Naive thymus-derived CD8-positive, alpha-beta T cell (primary cell): ENCODE measurements at regions not wholly inside any gene's neighbourhood (a gene's known extent, or its start where the extent isn't known, plus 50 kb on each side); places are given as distances from the start of the nearest gene placed in this dataset.

Experiments
- ATAC-seq, 2 donors: fragments of 150-1000 bp; cut with Tn5 transposase in 1 of 2; sonication (Bioruptor Pico), chemical (Tn5 transposase) in 1 of 2; 1 replicate in 1 of 2; 2 replicates in 1 of 2; pipeline ENCODE4 v1.10.0; 2021; ENCODE audit warnings: mild to moderate bottlenecking in 2 of 2, moderate library complexity in 2 of 2
- POLR2A ChIA-PET: fragments of 350-600 bp; sonication (Branson Sonifier 250); formaldehyde crosslinking; loops from one replicate; lab custom pipeline; 2021; ENCODE audit warnings: antibody characterized with exemption; lab: Charles Lee
- DNase-seq, 10 donors: peaks; one replicate each; pipeline versions ENCODE4 v3.0.0 to v3.0.0-alpha.2; 2020 to 2022
- H3K27ac Mint-ChIP-seq, 10 donors: one replicate each; pipeline ENCODE4 v1.8.0; 2020 to 2022; ENCODE audit warnings: mild to moderate bottlenecking in 10 of 10, mixed read lengths in 10 of 10, moderate library complexity in 4 of 10, inconsistent platforms in 1 of 10
- H3K27me3 Mint-ChIP-seq, 5 donors: one replicate each; pipeline ENCODE4 v1.8.0; 2021 to 2022; ENCODE audit warnings: mixed read lengths in 5 of 5
- H3K36me3 Mint-ChIP-seq, 3 donors: one replicate each; pipeline ENCODE4 v1.8.0; 2020 to 2022; ENCODE audit warnings: mixed read lengths in 3 of 3, mild to moderate bottlenecking in 2 of 3, inconsistent platforms in 1 of 3
- H3K4me1 Mint-ChIP-seq, 4 donors: one replicate each; pipeline ENCODE4 v1.8.0; 2021 to 2022; ENCODE audit warnings: mixed read lengths in 4 of 4
- H3K4me3 Mint-ChIP-seq, 10 donors: one replicate each; pipeline ENCODE4 v1.8.0; 2020 to 2022; ENCODE audit warnings: mild to moderate bottlenecking in 10 of 10, mixed read lengths in 10 of 10, moderate library complexity in 6 of 10, inconsistent platforms in 1 of 10
- H3K9me3 Mint-ChIP-seq, 9 donors: one replicate each; pipeline ENCODE4 v1.8.0; 2020 to 2022; ENCODE audit warnings: mixed read lengths in 9 of 9, mild to moderate bottlenecking in 3 of 9, inconsistent platforms in 1 of 9, moderate library complexity in 1 of 9

DNA sequence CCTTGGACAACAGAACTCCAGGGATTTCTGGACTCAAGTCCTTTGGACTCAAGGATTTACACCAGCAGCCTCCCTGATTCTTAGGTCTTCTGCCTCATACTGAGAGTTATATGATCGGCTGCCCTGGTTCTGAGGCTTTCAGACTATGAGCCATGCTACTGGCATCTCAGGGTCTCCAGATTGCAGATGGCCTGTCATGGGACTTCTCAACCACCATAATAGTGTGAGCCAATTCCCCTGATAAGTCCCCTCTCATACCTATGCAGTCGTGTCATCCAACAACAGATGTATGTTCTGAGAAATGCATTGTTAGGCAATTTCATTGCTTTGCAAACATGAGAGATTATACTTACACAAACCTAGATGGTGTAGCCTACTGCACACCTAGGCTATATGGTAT, 61.4 kb upstream of the MSTN start:
- Mint-ChIP-seq H3K4me1 (peaks cover 0 to 18% (median 9%) of the 10 kb centered on the region in 4 donors), H3K4me3 (no peak overlapping the region), H3K27me3 (no peaks in the 10 kb centered on the region), H3K36me3 (peaks cover 0 to 2% (median 0%) of the 10 kb centered on the region in 3 donors), H3K9me3 (no peaks in the 10 kb centered on the region), H3K27ac (no peak overlapping the region)
- POLR2A ChIA-PET, result no interaction called here
- no peak for ATAC-seq
- DNase-seq, result no peak

DNA sequence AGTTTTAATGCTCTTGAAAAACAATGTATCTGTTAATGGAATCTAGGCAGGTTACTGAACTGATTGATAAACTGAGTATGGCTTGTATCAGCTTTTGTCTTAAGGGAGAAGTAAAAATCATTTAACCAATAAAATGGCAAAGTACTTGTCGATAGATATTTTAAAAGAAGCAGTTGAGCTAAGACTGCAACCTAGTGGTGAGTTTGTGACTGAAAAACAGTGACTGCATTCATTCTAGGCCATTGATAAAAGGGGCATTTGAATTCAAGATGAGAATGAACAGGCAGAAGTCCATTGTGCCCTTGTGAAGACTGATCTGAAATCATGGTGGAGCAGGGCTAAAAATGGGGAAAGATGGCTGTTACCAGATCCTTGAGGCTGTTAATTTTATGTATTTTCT, 59.4 kb upstream of the MSTN start:
- no peak for ATAC-seq
- Mint-ChIP-seq H3K36me3 (peaks cover 0 to 2% (median 0%) of the 10 kb centered on the region in 3 donors), H3K9me3 (peaks cover 0 to 2% (median 0%) of the 10 kb centered on the region in 9 donors), H3K4me1 (peaks cover 0 to 18% (median 9%) of the 10 kb centered on the region in 4 donors), H3K27me3 (no peaks in the 10 kb centered on the region), H3K27ac (peak overlapping the region in 1 of 10 donors; percentile 3), H3K4me3 (no peak overlapping the region)
- POLR2A ChIA-PET, result no interaction called here
- DNase-seq, result no peak

DNA sequence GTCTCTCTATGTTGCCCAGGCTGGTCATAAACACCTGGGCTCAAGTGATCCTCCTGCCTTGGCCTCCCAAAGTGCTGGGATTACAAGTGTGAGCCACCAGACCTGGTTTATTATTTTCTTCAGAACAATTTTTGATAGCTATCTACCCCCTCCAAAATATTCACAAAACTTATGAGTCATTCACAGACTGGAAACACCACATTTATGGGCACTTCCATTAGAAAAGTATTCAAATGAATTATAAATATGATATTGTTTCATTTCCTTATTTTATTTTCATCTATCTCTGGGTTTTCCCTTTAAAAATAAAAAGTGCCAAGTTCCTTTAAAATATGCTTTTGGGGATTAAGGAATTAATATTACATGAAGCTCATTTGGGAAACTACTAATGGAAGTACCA, 58.8 kb upstream of the MSTN start:
- no peaks in the 10 kb centered on the region for H3K27me3 Mint-ChIP-seq
- POLR2A ChIA-PET, result no interaction called here
- peaks cover 0 to 2% (median 0%) of the 10 kb centered on the region in 9 donors for H3K9me3 Mint-ChIP-seq
- H3K4me1 Mint-ChIP-seq, result peaks cover 0 to 18% (median 9%) of the 10 kb centered on the region in 4 donors
- ATAC-seq (no peak), DNase-seq (no peak)
- H3K4me3 Mint-ChIP-seq, result no peak overlapping the region
- peaks cover 0 to 8% (median 0%) of the 10 kb centered on the region in 3 donors for H3K36me3 Mint-ChIP-seq
- no peak overlapping the region for H3K27ac Mint-ChIP-seq

- Mint-ChIP-seq H3K27ac (peak overlapping the region in 9 of 10 donors; percentile 73 to 92 (median 80)), H3K27me3 (peaks cover 0 to 4% (median under 1%) of the 10 kb centered on the region in 5 donors), H3K4me3 (peak overlapping the region; percentile 45 to 88 (median 68)), H3K4me1 (peaks cover 0 to 18% (median 9%) of the 10 kb centered on the region in 4 donors), H3K9me3 (peaks cover 0 to 3% (median 0%) of the 10 kb centered on the region in 9 donors), H3K36me3 (peaks cover 0 to 8% (median 4%) of the 10 kb centered on the region in 3 donors)
- ATAC-seq (peak; percentile 31 to 46), DNase-seq (peak in 2 of 10 donors; percentile 2 to 6)
- POLR2A ChIA-PET, result no interaction called here
Measured at GRCh38 chr2:190119923-190120590, 57.5 kb upstream of the MSTN start.

DNA sequence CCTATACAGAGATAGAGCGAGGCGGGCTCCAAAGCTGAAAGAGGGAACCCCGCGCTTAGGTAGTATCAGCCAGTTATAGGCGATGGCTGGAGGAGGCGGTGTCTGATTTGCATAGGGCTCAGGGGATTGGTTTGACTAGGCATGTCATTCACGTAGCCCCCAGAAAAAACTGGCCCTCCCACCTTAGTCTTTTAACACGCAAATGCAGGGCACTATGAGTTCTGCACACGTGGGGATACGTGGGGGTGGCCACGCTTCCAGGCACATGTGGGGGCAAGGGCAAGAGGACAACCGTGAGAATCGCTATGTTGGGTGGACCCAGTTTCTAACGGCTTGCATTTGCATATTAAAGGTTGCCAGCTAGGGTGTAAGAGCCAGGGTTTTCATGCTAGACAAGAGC, 56.7 kb upstream of the MSTN start:
- Mint-ChIP-seq H3K27me3 (peaks cover 0 to 4% (median 2%) of the 10 kb centered on the region in 5 donors), H3K4me1 (peaks cover 0 to 18% (median 9%) of the 10 kb centered on the region in 4 donors), H3K27ac (peak overlapping the region; percentile 15 to 93 (median 79)), H3K4me3 (peak overlapping the region; percentile 51 to 88 (median 68)), H3K9me3 (peaks cover 0 to 3% (median 0%) of the 10 kb centered on the region in 9 donors), H3K36me3 (peaks cover 0 to 8% (median 4%) of the 10 kb centered on the region in 3 donors)
- peak; percentile 5 to 80 (median 46) for DNase-seq
- POLR2A ChIA-PET, result no interaction called here
- peak; percentile 88 to 90 for ATAC-seq

GRCh38 chr2:190117305-190117704, 54.8 kb upstream of the MSTN start:
- H3K36me3 Mint-ChIP-seq, result peaks cover 0 to 8% (median 4%) of the 10 kb centered on the region in 3 donors
- H3K4me3 Mint-ChIP-seq, result no peak overlapping the region
- POLR2A ChIA-PET, result no interaction called here
- H3K27me3 Mint-ChIP-seq, result peaks cover 0 to 5% (median 2%) of the 10 kb centered on the region in 5 donors
- no peak overlapping the region for H3K27ac Mint-ChIP-seq
- no peak for ATAC-seq
- H3K9me3 Mint-ChIP-seq, result peaks cover 0 to 3% (median 0%) of the 10 kb centered on the region in 9 donors
- peaks cover 0 to 18% (median 9%) of the 10 kb centered on the region in 4 donors for H3K4me1 Mint-ChIP-seq
- DNase-seq, result no peak

DNA sequence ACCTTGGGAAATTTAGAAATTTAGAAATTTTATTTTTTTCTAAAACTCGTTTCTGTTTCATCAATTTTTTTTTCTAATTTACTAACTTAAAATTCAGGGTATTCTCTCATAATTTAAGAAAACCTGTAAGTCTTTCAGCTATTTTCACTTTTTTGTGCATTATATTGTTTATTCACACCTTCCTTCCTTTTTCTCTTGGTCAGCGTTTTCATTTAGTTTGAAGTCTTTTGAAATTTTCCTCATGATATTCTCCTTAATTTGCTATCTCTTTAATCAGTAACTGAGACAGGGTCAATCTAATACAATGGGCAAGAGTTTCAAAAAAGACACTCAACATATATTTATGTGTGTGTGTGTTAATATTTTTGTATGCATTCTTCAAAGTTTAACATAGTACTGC, 50.5 kb upstream of the MSTN start:
- H3K27me3 Mint-ChIP-seq, result peaks cover 0 to 5% (median 2%) of the 10 kb centered on the region in 5 donors
- ATAC-seq, result no peak
- H3K4me3 Mint-ChIP-seq, result no peak overlapping the region
- H3K36me3 Mint-ChIP-seq, result peaks cover 0 to 8% (median 4%) of the 10 kb centered on the region in 3 donors
- no peak for DNase-seq
- H3K9me3 Mint-ChIP-seq, result peaks cover 0 to 3% (median 0%) of the 10 kb centered on the region in 9 donors
- POLR2A ChIA-PET, result no interaction called here
- no peaks in the 10 kb centered on the region for H3K4me1 Mint-ChIP-seq
- no peak overlapping the region for H3K27ac Mint-ChIP-seq
